ENCODE measurements at regions not wholly inside any gene's neighbourhood (a gene's known extent, or its start where the extent isn't known, plus 50 kb on each side); places are given as distances from the start of the nearest gene placed in this dataset.

DNA sequence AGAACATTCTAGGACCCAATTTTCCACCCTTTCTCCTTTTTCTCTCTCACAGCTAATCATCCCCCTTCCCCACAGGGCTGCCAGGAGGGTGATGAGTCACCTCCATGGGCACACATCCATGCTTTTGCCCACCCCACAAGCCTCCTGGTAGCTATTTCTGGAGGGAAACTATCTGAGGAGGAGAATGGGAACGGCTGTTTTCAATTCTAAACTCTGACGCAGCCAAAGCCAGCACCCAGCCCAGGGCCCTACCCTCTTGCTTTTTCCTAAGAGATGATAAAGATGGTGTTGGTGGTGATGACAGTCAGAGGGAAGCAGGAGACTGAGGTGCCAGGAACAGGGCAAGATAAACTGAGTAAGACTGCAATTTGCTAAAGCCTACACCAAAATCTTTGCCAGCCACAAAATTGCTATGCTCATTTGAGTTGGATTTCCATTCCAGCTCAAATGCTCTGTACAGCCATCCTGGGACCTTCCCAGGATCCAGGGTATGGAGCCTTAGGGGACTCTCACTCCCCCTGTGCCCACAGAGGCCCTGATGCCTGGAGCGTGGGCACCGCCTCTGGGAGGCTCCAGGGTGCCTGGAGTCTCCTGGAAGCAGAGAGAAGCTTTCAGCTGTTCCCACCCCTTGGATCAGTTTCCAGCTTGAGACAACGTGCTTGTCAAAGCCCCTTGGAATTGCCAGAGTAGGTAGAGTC, 62.0 kb upstream of the FZD7 start:
- Histone ChIP-seq H3K36me3 (ENCODE audit: control insufficient read depth in 2 of 3, insufficient read depth in 3 of 3, low read length in 3 of 3) (no peaks in the 10 kb centered on the region), H3K27ac (ENCODE audit: low read depth, low read length) (no peak overlapping the region), H3K4me1 (ENCODE audit: control insufficient read depth in 2 of 2, insufficient read depth in 2 of 2, low read length in 2 of 2) (no peaks in the 10 kb centered on the region), H3K27me3 (ENCODE audit: control insufficient read depth in 2 of 2, insufficient read depth in 2 of 2, low read length in 2 of 2) (no peaks in the 10 kb centered on the region), H3K4me3 (ENCODE audit: low read length) (no peak overlapping the region), H3K9me3 (ENCODE audit: control insufficient read depth in 2 of 3, low read length in 3 of 3) (no peaks in the 10 kb centered on the region)
- H3K4me3 Mint-ChIP-seq: no peak overlapping the region
- ATAC-seq: no peak
- CTCF ChIA-PET: no interaction called here
- H3K27ac Mint-ChIP-seq: no peak overlapping the region
- POLR2A ChIA-PET: no interaction called here
- no peak for DNase-seq
- H3K36me3 Mint-ChIP-seq: peaks cover 0 to 4% (median 0%) of the 10 kb centered on the region in 5 donors
- intact Hi-C loops (cut with micrococcal nuclease): no loop called here
- peaks cover 0 to 5% (median 0%) of the 10 kb centered on the region in 7 donors for H3K4me1 Mint-ChIP-seq
- peaks cover 0 to 4% (median 0%) of the 10 kb centered on the region in 11 donors for H3K9me3 Mint-ChIP-seq
- H3K27me3 Mint-ChIP-seq: peaks cover 0 to 17% (median 5%) of the 10 kb centered on the region in 5 donors

DNA sequence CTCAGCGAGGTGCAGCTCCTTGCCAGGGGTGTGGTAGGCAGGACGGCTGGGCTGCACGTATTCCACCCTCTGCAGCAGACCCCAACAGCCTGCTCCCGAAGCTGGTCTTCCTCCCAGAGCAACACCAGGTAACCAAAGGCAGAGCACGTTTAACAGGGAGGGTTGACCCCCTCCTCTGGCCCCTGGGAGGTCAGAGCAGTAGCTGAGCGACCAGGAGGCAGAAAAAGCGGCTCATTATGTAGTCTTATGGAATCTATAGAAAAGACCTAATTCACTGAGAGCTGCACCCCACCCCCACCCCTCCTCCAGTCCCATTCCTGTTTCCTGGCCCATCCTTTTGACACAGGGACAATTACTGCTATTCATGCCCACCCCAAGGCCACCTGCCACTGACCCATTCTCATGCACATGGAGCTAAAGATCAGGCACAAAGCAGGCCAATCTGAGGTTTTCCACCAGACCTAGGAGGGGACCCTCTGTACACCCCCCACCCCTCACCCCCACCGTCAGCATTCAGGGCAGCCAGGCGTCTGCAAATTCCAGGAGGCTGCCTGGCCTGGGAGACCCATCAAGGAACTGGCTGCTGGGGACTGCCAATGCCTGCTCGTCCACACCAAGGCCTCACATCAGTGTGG, 60.9 kb upstream of the FZD7 start:
- no peaks in the 10 kb centered on the region for H3K9me3 ChIP-seq (ENCODE audit: control insufficient read depth in 2 of 3, low read length in 3 of 3)
- DNase-seq (no peak), ATAC-seq (no peak)
- peaks cover 0 to 4% (median 0%) of the 10 kb centered on the region in 5 donors for H3K36me3 Mint-ChIP-seq
- no peak overlapping the region for H3K4me3 ChIP-seq (ENCODE audit: low read length)
- POLR2A ChIA-PET: no interaction called here
- H3K4me3 Mint-ChIP-seq: no peak overlapping the region
- H3K27ac ChIP-seq (ENCODE audit: low read depth, low read length): no peak overlapping the region
- no peaks in the 10 kb centered on the region for H3K27me3 ChIP-seq (ENCODE audit: control insufficient read depth in 2 of 2, insufficient read depth in 2 of 2, low read length in 2 of 2)
- no peak overlapping the region for H3K27ac Mint-ChIP-seq
- H3K27me3 Mint-ChIP-seq: peaks cover 0 to 17% (median 7%) of the 10 kb centered on the region in 5 donors
- no peaks in the 10 kb centered on the region for H3K36me3 ChIP-seq (ENCODE audit: control insufficient read depth in 2 of 3, insufficient read depth in 3 of 3, low read length in 3 of 3)
- intact Hi-C loops (cut with micrococcal nuclease): no loop called here
- CTCF ChIA-PET: interaction anchor here (0.9 kb wide), 1 partner anchor 63 kb away, joined by 3 read pairs; no protein-coding TSS in a partner anchor
- H3K4me1 Mint-ChIP-seq: peaks cover 0 to 5% (median 0%) of the 10 kb centered on the region in 7 donors
- H3K4me1 ChIP-seq (ENCODE audit: control insufficient read depth in 2 of 2, insufficient read depth in 2 of 2, low read length in 2 of 2): no peaks in the 10 kb centered on the region
- peaks cover 0 to 4% (median 0%) of the 10 kb centered on the region in 11 donors for H3K9me3 Mint-ChIP-seq

DNA sequence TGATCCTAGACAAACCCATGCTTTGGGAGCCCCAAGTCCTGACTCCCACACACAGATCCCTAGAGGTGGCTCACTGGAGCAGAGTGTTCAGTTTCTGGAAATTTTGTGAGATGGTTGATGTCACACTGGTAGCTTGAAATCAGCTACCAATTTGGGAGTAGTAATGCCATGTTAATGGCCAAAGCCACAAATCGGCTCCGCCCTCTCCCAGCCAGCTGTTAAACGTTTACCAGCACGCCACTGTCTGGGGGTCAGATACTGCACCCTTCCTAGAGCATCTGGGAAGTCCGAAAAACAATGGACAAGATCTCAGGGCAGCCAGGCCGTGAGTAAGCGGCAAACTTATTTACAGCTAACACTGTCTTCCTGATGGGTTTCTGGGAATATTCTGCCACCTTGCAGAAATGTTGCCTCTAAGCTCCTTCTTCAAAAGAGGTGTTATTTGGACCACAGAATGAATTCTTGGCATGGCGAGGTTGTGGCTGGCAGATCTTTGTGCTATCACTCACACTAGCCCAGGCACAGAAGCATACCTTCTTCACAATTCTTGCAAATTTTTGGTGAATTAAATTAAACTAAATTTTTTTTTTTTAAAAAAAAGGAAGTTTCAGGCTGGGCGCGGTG, 60.2 kb upstream of the FZD7 start:
- ATAC-seq (no peak), DNase-seq (no peak)
- Mint-ChIP-seq H3K27ac (no peak overlapping the region), H3K36me3 (peaks cover 0 to 4% (median 0%) of the 10 kb centered on the region in 5 donors), H3K4me3 (no peak overlapping the region), H3K27me3 (peaks cover 0 to 17% (median 9%) of the 10 kb centered on the region in 5 donors), H3K4me1 (peaks cover 0 to 5% (median 0%) of the 10 kb centered on the region in 7 donors), H3K9me3 (peaks cover 0 to 4% (median 0%) of the 10 kb centered on the region in 11 donors)
- H3K4me3 ChIP-seq (ENCODE audit: low read length): no peak overlapping the region
- no peaks in the 10 kb centered on the region for H3K36me3 ChIP-seq (ENCODE audit: control insufficient read depth in 2 of 3, insufficient read depth in 3 of 3, low read length in 3 of 3)
- no peaks in the 10 kb centered on the region for H3K27me3 ChIP-seq (ENCODE audit: control insufficient read depth in 2 of 2, insufficient read depth in 2 of 2, low read length in 2 of 2)
- H3K27ac ChIP-seq (ENCODE audit: low read depth, low read length): no peak overlapping the region
- H3K4me1 ChIP-seq (ENCODE audit: control insufficient read depth in 2 of 2, insufficient read depth in 2 of 2, low read length in 2 of 2): no peaks in the 10 kb centered on the region
- H3K9me3 ChIP-seq (ENCODE audit: control insufficient read depth in 2 of 3, low read length in 3 of 3): no peaks in the 10 kb centered on the region
- POLR2A ChIA-PET: no interaction called here
- intact Hi-C loops (cut with micrococcal nuclease): no loop called here
- CTCF ChIA-PET: interaction anchor here (0.9 kb wide), 1 partner anchor 62 kb away, joined by 3 read pairs; no protein-coding TSS in a partner anchor

- DNase-seq: no peak
- ChIA-PET CTCF (no interaction called here), POLR2A (no interaction called here)
- intact Hi-C loops (cut with micrococcal nuclease): no loop called here
- H3K27me3 Mint-ChIP-seq: peaks cover 0 to 18% (median 10%) of the 10 kb centered on the region in 5 donors
- Histone ChIP-seq H3K4me3 (ENCODE audit: low read length) (no peak overlapping the region), H3K27me3 (ENCODE audit: control insufficient read depth in 2 of 2, insufficient read depth in 2 of 2, low read length in 2 of 2) (no peaks in the 10 kb centered on the region), H3K4me1 (ENCODE audit: control insufficient read depth in 2 of 2, insufficient read depth in 2 of 2, low read length in 2 of 2) (no peaks in the 10 kb centered on the region), H3K36me3 (ENCODE audit: control insufficient read depth in 2 of 3, insufficient read depth in 3 of 3, low read length in 3 of 3) (no peaks in the 10 kb centered on the region), H3K9me3 (ENCODE audit: control insufficient read depth in 2 of 3, low read length in 3 of 3) (no peaks in the 10 kb centered on the region), H3K27ac (ENCODE audit: low read depth, low read length) (no peak overlapping the region)
- no peak for ATAC-seq
- H3K27ac Mint-ChIP-seq: peak overlapping the region in 1 of 9 donors; percentile 65
- peaks cover 0 to 4% (median 0%) of the 10 kb centered on the region in 11 donors for H3K9me3 Mint-ChIP-seq
- H3K36me3 Mint-ChIP-seq: peaks cover 0 to 4% (median 0%) of the 10 kb centered on the region in 5 donors
- H3K4me3 Mint-ChIP-seq: no peak overlapping the region
- no peaks in the 10 kb centered on the region for H3K4me1 Mint-ChIP-seq
Measured at GRCh38 chr2:201974171-201975100, 59.2 kb upstream of the FZD7 start.

DNA sequence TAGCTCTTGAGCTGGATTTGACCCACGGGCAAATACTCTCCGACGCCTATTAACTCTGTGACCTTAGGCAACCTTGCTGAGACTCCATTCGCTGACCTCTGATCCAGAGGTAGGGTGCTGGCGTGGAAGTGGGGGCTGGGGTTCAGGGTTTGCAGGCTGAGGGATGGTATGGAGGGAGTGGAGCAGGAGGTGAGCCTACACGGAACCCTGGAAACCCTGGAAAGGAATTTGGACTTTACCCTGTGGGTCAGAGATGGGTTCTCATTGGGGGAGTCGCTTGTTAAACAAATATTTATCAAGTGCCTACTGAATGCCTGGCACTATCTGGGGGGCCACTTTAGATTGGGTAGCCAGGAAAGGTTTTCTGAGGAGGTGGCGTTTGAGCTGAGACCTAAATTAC, 58.2 kb upstream of the FZD7 start:
- Mint-ChIP-seq H3K27ac (no peak overlapping the region), H3K4me1 (no peaks in the 10 kb centered on the region), H3K27me3 (peaks cover 0 to 16% (median 10%) of the 10 kb centered on the region in 5 donors), H3K4me3 (no peak overlapping the region), H3K36me3 (peaks cover 0 to 2% (median 0%) of the 10 kb centered on the region in 5 donors), H3K9me3 (peaks cover 0 to 4% (median 0%) of the 10 kb centered on the region in 11 donors)
- H3K4me1 ChIP-seq (ENCODE audit: control insufficient read depth in 2 of 2, insufficient read depth in 2 of 2, low read length in 2 of 2): no peaks in the 10 kb centered on the region
- intact Hi-C loops (cut with micrococcal nuclease): no loop called here
- no peak for ATAC-seq
- H3K9me3 ChIP-seq (ENCODE audit: control insufficient read depth in 2 of 3, low read length in 3 of 3): no peaks in the 10 kb centered on the region
- no peaks in the 10 kb centered on the region for H3K36me3 ChIP-seq (ENCODE audit: control insufficient read depth in 2 of 3, insufficient read depth in 3 of 3, low read length in 3 of 3)
- no peak overlapping the region for H3K4me3 ChIP-seq (ENCODE audit: low read length)
- no peak for DNase-seq
- ChIA-PET CTCF (no interaction called here), POLR2A (no interaction called here)
- no peaks in the 10 kb centered on the region for H3K27me3 ChIP-seq (ENCODE audit: control insufficient read depth in 2 of 2, insufficient read depth in 2 of 2, low read length in 2 of 2)
- H3K27ac ChIP-seq (ENCODE audit: low read depth, low read length): no peak overlapping the region

DNA sequence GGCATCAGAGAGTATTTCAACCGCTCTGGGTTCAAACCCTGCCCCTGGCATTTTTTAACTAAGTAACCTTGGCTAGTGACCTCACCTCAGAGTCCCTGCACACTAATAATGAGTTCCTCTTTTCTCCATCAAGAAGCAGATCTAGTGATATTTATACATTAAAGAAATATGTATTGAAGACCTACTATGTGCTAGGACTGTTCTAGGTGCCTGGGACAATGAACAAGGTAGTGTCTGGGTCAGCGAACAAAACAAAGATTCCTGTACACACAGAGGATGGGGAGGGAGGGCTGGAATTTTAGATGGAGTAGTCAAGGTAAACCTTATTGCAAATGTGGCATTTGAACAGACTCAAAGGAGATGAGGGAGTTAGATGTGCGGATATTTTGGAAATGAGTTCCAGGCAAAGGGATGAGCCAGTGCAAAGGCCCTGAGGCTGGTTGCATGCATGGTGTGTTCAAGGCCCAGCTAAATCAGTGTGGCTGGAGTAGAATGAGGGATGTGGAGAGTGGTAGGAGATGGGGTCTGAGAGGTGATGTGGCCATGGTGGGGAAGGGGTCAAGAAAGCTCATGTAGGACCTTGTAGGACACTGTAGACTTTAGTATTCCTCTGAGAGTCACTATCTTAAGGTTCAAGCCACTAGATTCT, 57.6 kb upstream of the FZD7 start:
- no peaks in the 10 kb centered on the region for H3K9me3 ChIP-seq (ENCODE audit: control insufficient read depth in 2 of 3, low read length in 3 of 3)
- Mint-ChIP-seq H3K9me3 (no peaks in the 10 kb centered on the region), H3K27ac (no peak overlapping the region), H3K4me3 (no peak overlapping the region), H3K27me3 (peaks cover 0 to 14% (median 10%) of the 10 kb centered on the region in 5 donors), H3K36me3 (no peaks in the 10 kb centered on the region), H3K4me1 (no peaks in the 10 kb centered on the region)
- H3K27ac ChIP-seq (ENCODE audit: low read depth, low read length): no peak overlapping the region
- H3K4me3 ChIP-seq (ENCODE audit: low read length): no peak overlapping the region
- intact Hi-C loops (cut with micrococcal nuclease): no loop called here
- ChIA-PET CTCF (no interaction called here), POLR2A (no interaction called here)
- H3K36me3 ChIP-seq (ENCODE audit: control insufficient read depth in 2 of 3, insufficient read depth in 3 of 3, low read length in 3 of 3): no peaks in the 10 kb centered on the region
- ATAC-seq: no peak
- no peaks in the 10 kb centered on the region for H3K4me1 ChIP-seq (ENCODE audit: control insufficient read depth in 2 of 2, insufficient read depth in 2 of 2, low read length in 2 of 2)
- no peaks in the 10 kb centered on the region for H3K27me3 ChIP-seq (ENCODE audit: control insufficient read depth in 2 of 2, insufficient read depth in 2 of 2, low read length in 2 of 2)
- DNase-seq: no peak
